HT1080 (cell line): ENCODE measurements at regions not wholly inside any gene's neighbourhood (a gene's known extent, or its start where the extent isn't known, plus 50 kb on each side); places are given as distances from the start of the nearest gene placed in this dataset.
"Not testable (repeated sequence)": the region's sequence is repeated elsewhere in the genome, so short reads cannot be mapped to it uniquely, and the experiment has no call there.

Experiments
- DNase-seq: peaks from one replicate; pipeline ENCODE4 v3.0.0-alpha.2; 2015; ENCODE audit warnings: low read depth

DNA sequence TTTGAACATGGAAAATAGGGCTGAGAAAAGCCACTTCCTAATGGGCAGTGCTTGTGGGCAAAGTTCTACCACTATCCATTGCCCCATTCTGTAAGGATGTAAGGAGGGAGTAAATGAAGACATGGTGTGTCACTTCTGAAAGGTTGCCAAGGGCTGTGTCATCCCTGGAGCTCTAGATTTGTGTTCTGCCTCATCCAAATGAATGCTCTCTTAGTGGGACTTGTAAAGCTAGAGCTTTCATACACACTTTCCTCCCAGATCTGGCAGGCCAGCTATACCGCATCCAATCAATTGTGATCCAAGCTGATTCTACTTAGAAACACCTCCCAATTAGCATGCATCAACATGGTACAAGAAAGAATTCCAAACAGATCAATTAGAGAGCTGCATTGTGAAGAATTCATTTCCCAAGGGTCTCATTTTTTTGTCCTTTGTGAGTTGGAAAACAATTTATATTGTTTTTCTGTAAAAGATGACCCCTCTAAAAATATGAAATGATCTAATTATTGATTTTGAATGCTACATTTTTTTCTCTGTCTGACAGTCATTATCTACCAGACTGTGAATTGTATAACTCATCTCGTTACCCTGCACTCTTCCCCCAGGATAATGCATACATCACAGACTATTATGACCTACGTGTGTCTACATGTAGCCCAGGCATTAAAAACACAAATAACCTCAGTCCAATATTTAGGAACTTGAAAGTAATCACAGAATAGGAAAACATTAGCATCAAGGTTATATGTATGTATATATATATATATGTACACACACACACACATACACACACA, 117.1 kb upstream of the DUSP10 start:
- peak; percentile 97 for DNase-seq

DNA sequence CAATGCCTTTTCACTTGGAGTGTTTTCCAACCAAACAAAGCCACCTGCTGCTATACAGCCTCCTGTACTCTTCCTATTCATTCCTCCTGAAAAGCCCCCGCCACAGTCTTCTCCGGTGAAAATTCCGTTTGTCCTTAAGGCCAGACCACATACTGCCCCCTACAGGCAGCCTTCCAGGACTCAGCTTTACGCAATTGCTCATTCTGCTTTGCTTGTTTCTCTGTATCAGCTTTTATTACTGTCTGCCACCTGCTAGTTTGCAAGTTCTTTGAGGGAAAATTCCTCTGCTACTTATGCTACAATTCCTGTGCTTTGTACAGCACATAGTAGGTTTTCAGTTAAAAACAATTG, 115.2 kb upstream of the DUSP10 start:
- not testable (repeated sequence) for DNase-seq

DNA sequence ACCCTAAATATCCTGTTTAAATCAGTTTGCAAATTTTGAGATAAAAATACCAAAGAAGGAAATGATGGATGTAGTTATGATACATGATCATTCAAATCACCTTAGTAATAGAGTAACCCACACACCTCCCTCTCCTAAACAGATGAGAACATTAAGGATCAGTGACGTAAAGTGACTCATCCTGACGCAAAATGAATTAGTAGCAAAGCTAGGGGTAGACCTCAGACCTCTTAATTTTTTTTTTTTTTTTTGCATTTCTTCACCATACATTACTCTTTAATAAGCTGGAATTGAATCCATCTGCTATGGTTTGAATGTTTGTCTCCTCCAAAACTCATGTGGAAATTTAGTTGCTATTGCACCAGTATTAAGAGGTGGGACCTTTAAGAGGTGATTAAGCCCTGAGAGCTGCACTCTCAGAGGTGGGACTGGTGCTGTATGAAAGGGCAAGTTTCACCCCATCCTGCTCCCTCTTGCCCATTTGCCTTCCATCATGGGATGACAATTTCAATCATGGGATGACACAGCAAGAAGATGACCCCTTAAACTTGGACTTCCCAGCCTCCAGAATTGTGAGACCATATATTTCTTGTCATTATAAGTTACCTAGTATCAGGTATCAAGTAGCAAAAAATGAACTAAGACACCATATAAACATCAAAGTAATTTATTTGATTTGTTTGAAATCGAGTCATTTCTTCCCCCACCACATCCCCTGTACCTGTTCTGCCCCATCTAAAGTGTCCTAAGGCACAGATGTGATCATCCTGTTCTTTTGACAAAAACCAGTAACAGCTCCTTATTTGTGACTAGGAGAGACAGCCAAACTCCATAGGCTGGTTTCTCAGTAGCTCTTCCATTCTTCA, 114.6 kb upstream of the DUSP10 start:
- DNase-seq = peak; percentile 65

GRCh38 chr1:221855156-221855555, 113.3 kb upstream of the DUSP10 start:
- no peak for DNase-seq

GRCh38 chr1:221851336-221851735, 109.4 kb upstream of the DUSP10 start:
- no peak for DNase-seq

DNA sequence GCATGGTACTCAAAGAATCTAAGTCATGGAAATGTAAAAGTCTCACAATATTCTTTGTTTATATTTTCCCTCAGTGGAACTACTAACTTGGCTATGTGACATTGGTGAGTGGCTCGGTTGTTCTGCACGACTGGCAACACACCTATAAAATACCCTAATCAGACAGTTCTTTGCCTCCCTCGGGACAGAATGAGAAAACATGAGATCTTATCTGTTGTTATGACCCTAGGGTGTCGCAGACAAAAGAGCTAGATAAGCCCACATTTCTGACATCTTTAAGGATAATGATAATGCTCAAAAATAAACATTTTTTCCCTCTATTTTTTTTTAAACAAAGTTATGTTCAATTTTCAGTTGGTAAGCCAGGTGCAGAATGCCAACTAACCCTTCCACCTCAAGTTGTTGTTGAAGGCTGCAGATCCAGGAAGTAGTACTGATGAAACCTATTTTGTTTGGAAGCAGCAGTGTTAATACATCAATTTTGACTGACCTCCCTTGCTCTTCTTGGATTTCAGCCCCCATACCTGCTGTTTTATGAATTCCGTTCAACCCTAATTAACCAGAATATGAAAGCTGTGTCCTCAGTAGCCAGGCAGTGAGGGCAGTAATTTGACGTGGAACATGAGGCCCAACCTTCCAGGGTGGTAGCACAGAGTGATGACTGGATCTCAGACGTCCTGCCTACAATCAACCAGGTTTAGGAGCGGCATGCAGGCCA, 108.7 kb upstream of the DUSP10 start:
- DNase-seq = no peak

DNA sequence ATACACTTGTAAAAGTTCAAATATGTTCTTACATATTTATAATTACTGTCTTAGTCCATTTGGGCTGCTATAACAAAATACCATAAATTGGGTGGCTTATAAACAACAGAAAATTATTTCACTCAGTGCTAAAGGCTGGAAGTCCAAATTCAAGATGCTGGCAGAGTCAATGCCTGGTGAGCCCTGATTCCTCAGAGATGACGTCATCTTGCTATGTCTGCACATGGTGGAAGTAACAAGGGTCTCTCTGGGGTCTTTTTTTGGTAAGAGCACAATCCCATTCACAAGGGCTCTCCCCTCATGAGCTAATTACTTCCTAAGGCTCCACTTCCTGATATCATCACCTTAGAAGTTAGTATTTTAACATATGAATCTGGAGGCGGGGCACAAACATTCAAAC, 108.0 kb upstream of the DUSP10 start:
- no peak for DNase-seq

DNA sequence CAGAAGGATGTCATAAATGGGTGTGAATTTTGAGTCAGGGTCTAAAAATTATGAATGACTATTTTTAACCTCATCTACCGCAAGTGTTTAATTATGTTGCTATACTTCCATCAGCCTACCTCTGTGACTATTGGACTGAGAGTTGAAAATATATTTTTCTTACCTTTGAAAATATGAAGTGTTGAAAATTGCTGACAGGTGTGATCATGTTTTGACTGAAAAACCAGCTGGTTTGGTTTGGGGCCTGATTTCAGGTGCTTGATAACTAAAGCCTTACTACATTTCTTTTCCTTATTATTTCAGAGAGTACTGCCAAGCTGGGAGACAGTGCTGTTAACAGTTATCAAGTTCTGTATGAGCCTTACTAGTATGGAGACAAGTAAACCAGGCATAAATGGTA, 107.2 kb upstream of the DUSP10 start:
- no peak for DNase-seq

DNA sequence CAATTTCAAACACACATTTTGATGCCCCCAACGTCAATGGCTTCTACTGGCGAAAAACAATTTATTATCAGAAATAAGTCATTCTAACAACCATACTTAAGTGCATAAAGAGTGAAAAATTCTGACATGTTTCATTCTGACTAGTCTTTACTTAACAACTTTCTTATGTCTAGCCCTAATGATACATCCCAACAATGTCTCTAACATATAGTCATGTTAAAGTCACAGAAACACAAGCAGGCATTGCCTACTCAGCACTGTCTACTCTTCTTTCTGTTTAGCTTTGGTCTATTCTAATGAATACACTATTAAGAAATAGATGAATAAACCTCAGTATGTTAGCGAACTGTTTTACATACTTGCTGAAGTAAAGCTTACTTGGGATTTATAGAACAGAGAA, 105.8 kb upstream of the DUSP10 start:
- DNase-seq = no peak

DNA sequence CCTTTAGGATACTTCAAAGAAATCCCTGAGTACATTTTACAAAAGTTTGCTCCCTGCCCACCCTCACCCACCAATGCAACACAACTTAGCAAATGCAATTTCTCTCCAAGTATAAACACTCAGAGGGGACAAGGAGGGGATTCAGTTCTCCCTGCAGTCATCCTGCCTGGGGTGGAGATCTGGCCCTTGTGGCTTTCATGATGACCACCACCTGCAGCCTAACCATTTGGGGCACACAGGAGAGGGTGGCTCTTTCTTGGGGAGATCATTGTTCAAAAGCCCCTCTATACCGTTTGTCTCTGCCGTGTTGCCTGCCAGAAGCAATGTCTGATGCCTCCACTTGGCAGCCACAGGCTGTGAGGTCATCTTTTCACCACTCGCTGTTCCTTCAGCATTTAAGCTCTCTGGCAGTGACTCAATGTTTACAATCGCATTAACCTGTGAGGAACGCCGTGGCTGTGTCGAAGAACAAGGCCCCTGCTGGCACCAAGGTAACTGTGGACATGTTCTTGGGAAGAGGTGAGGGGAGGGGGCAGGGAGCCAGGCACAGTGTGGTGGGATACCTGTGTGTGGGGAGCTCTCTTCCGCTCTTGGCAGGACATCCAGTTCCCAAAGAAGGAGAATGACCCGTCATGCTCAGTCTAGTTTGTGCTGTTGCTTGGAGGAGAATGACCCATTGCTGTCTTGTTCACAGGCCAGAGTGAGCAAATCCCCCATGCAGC, 103.9 kb upstream of the DUSP10 start:
- DNase-seq = peak; percentile 89

DNA sequence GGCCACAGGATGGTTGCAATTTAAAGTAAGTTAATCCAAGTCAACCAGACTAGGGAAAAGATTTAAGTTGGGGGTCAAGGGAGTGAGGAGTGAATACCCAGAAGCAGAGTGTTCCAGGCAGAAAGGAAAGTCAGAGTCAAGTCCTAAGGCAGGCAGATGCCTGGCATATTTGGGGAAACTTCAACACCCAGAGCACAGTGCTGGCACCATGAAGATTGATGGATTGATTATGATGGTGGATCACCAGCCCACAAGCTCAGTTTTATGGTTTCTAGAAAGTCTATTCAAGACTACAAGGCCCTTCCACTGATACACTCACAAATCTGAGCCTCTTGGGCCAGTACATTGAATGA, 100.1 kb upstream of the DUSP10 start:
- no peak for DNase-seq

DNA sequence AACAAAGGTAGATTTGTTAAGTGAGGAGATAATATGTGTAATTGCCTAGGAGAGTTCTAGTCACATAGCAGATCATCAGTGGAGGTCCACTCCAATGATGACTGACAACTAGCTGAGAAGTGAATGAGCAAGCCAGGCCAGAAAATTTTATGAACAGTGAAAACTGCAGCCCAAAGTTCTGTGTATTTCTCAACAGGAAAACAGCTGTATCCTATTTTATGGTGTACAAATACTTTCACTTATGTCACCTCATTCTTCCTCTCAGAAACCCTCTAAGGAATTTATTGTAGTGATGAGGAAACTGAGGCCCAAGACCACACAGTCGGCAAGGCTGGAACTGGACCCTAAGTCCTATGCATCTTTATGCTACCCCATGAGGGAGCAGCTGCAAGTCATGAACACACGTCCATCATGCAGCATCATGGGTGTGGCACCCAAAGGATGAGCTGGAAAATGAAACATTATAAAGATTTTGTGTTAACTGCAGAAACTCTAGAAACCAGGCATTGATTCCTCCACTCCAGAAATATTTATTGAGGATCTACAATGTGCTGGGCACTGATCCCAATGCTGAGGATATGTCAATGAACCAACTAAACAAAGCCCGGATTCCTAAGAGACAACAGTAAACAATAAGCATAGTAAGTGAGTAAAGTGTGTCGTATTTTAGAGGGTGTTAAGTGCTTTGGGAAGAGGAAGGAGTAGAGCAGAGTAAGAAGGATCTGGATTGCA, 99.5 kb upstream of the DUSP10 start:
- DNase-seq = no peak

GRCh38 chr1:221840511-221841243, 98.8 kb upstream of the DUSP10 start:
- no peak for DNase-seq

DNA sequence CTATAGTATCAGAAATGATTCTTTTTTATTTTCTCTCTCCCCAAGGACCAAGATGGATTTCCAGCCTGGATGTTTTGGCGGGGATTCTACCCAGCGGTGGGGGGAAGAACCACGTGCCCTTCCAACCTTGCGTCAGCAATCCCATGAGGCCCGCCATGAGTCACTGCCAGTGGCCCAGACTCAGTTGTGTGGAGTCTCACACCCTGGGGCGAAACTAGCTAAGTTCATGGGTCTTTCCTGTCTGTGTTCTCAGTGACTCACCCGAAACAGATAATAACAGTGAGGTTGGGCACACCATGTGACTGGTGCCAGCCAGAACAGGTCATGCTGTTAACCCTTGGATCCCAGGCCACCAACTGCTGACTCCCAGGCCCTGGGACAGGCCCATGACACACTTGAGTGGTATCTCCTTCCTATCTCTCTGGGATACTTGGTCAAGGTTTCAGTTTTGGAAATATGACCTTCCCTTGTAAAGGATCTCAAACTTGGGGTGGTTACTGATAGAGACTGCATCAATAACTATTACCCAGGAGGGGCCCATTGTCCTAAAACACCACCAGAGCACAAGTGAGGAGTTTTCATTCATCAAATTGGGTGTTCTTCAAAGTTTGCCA, 98.0 kb upstream of the DUSP10 start:
- peak; percentile 99 for DNase-seq

- DNase-seq = peak; percentile 34
Measured at GRCh38 chr1:221839321-221839720, 97.4 kb upstream of the DUSP10 start.

DNA sequence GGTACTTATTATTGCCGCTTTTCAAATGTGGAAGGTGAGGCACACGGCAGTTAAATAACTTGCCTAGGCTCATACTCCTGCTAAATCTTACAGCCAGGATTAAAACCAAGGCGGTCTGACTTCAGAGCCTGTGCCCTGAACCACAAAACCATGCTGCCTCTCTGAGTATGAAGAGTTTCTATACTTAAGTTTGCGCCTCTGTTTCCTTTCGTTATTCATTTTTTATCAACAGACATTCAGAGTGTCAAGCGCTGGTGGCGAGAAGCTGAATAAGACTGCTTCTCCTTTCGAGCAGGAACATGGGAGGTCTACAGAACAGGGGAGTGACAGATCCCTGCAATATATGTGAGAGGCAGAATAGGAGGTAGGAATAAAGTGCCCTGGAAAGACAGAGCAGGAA, 96.0 kb upstream of the DUSP10 start:
- DNase-seq = no peak

- no peak for DNase-seq
Measured at GRCh38 chr1:221834698-221835513, 93.0 kb upstream of the DUSP10 start.

GRCh38 chr1:221832617-221833016, 90.7 kb upstream of the DUSP10 start:
- no peak for DNase-seq

GRCh38 chr1:221832151-221832550, 90.3 kb upstream of the DUSP10 start:
- no peak for DNase-seq
